IMR-90 (cell line): ENCODE measurements at regions not wholly inside any gene's neighbourhood (a gene's known extent, or its start where the extent isn't known, plus 50 kb on each side); places are given as distances from the start of the nearest gene placed in this dataset.

ENCODE experiments used
- ATAC-seq: fragments of 200-7000 bp; cut with Tn5 transposase; 2 replicates; pipeline ENCODE4 v1.9.1; 2020; ENCODE audit warnings: low read depth, mild to moderate bottlenecking, moderate library complexity
- BruUV-seq: library from RNA; stranded (reverse); fragments of 400-500 nt; replicated peaks from 2 replicates; lab custom pipeline; 2021; lab: Mats Ljungman, UMichigan
- CTCF ChIA-PET: fragments of 300-600 bp; formaldehyde crosslinking; extraction: SDS; loops from one replicate; lab custom pipeline; 2021; ENCODE audit warnings: antibody characterized with exemption; lab: Yijun Ruan, JAX
- POLR2A ChIA-PET: fragments of 300-600 bp; sonication (Branson Sonifier 250); formaldehyde crosslinking; loops from one replicate; lab custom pipeline; 2022; ENCODE audit warnings: antibody characterized with exemption; ENCODE audit not compliant: unreplicated experiment; lab: Charles Lee
- DNase-seq: peaks from one replicate; pipeline ENCODE4 v3.0.0; 2013
- H2AFZ ChIP-seq: replicated peaks from 2 replicates; pipeline ENCODE3; 2013; ENCODE audit warnings: low read length, mild to moderate bottlenecking; ENCODE audit not compliant: poor library complexity
- H2AK5ac ChIP-seq: 2 replicates; pipeline ENCODE4 v1.6.1; 2013; ENCODE audit warnings: low read depth, low read length, inconsistent platforms
- H2AK9ac ChIP-seq: replicated peaks from 2 replicates; pipeline ENCODE3; 2013; ENCODE audit warnings: mild to moderate bottlenecking, low read depth, low read length, moderate library complexity; ENCODE audit not compliant: poor library complexity
- H2BK120ac ChIP-seq: 2 replicates; pipeline ENCODE4 v1.6.1; 2013; ENCODE audit warnings: low read depth, low read length, inconsistent platforms
- H2BK15ac ChIP-seq: 3 replicates; pipeline ENCODE4 v1.6.1; 2013; ENCODE audit warnings: low read depth, low read length, inconsistent platforms
- H2BK20ac ChIP-seq: 2 replicates; pipeline ENCODE4 v1.6.1; 2013; ENCODE audit warnings: low read depth, mild to moderate bottlenecking, inconsistent platforms, low read length, moderate library complexity
- H2BK5ac ChIP-seq: 2 replicates; pipeline ENCODE4 v1.6.1; 2013; ENCODE audit warnings: mild to moderate bottlenecking, low read depth, low read length, inconsistent platforms; ENCODE audit not compliant: poor library complexity, severe bottlenecking
- H3K14ac ChIP-seq: replicated peaks from 2 replicates; pipeline ENCODE4 v1.6.1; 2013; ENCODE audit warnings: low read depth, low read length, inconsistent platforms
- H3K18ac ChIP-seq: 2 replicates; pipeline ENCODE4 v1.6.1; 2013; ENCODE audit warnings: low read depth, low read length, control low read depth
- H3K23ac ChIP-seq: 2 replicates; pipeline ENCODE4 v1.6.1; 2013; ENCODE audit warnings: low read depth, low read length, inconsistent platforms
- H3K27ac ChIP-seq: 2 replicates; pipeline ENCODE4 v1.5.1; 2013; ENCODE audit warnings: mild to moderate bottlenecking, control low read depth, low read length; ENCODE audit not compliant: insufficient read depth
- H3K27me3 ChIP-seq: 2 replicates; pipeline ENCODE4 v1.6.1; 2013; ENCODE audit warnings: low read length; ENCODE audit not compliant: control insufficient read depth, insufficient read depth
- H3K36me3 ChIP-seq: 2 replicates; pipeline ENCODE4 v1.6.1; 2013; ENCODE audit warnings: low read length, mixed read lengths; ENCODE audit not compliant: control insufficient read depth, insufficient read depth
- H3K4ac ChIP-seq: 2 replicates; pipeline ENCODE4 v1.6.1; 2013; ENCODE audit warnings: low read depth, low read length, inconsistent platforms
- H3K4me1 ChIP-seq: 2 replicates; pipeline ENCODE4 v1.6.1; 2013; ENCODE audit warnings: low read length, mixed read lengths; ENCODE audit not compliant: control insufficient read depth, insufficient read depth
- H3K4me2 ChIP-seq: 2 replicates; pipeline ENCODE4 v1.6.1; 2013; ENCODE audit warnings: low read depth, mild to moderate bottlenecking, control low read depth, low read length, moderate library complexity
- H3K4me3 ChIP-seq: 2 replicates; pipeline ENCODE4 v1.5.1; 2013; ENCODE audit warnings: low read depth, mild to moderate bottlenecking, control low read depth, low read length, moderate library complexity; ENCODE audit not compliant: insufficient read depth
- H3K56ac ChIP-seq: 2 replicates; pipeline ENCODE4 v1.6.1; 2013; ENCODE audit warnings: low read length, inconsistent platforms; ENCODE audit not compliant: insufficient read depth; ENCODE audit errors: extremely low read depth
- H3K79me1 ChIP-seq, 2 experiments: 2 replicates each; pipeline ENCODE4 v1.6.1; 2013; ENCODE audit warnings: low read length in 2 of 2, inconsistent platforms in 1 of 2, low read depth in 1 of 2
- H3K9ac ChIP-seq: 2 replicates; pipeline ENCODE4 v1.6.1; 2013; ENCODE audit warnings: low read depth, low read length, control low read depth
- H3K9me1 ChIP-seq: 2 replicates; pipeline ENCODE4 v1.6.1; 2013; ENCODE audit warnings: low read length, inconsistent platforms; ENCODE audit not compliant: insufficient read depth
- H3K9me3 ChIP-seq: 2 replicates; pipeline ENCODE4 v1.6.1; 2013; ENCODE audit warnings: low read length; ENCODE audit not compliant: control insufficient read depth, insufficient read depth
- H4K20me1 ChIP-seq: 2 replicates; pipeline ENCODE4 v1.6.1; 2013; ENCODE audit warnings: low read length, inconsistent platforms; ENCODE audit not compliant: insufficient read depth
- H4K5ac ChIP-seq: 2 replicates; pipeline ENCODE4 v1.6.1; 2013; ENCODE audit warnings: mild to moderate bottlenecking, low read depth, low read length, control low read depth
- H4K8ac ChIP-seq, 2 experiments: 2 replicates each; pipeline ENCODE4 v1.6.1; 2013; ENCODE audit warnings: low read depth in 2 of 2, low read length in 2 of 2, control low read depth in 1 of 2, inconsistent platforms in 1 of 2
- H4K91ac ChIP-seq: 2 replicates; pipeline ENCODE4 v1.6.1; 2013; ENCODE audit warnings: low read depth, low read length, inconsistent platforms; ENCODE audit not compliant: insufficient read depth
- BHLHE40 ChIP-seq: fragments of 150-350 bp; IDR thresholded peaks from 2 replicates; pipeline ENCODE4 v1.6.1; 2016; ENCODE audit warnings: mild to moderate bottlenecking, low read depth, low read length
- CHD1 ChIP-seq: IDR thresholded peaks from 2 replicates; pipeline ENCODE4 v1.6.1; 2012; ENCODE audit warnings: low read depth, low read length, improper control_type of control experiment
- FOS ChIP-seq: fragments of 150-350 bp; IDR thresholded peaks from 2 replicates; pipeline ENCODE4 v1.6.1; 2016; ENCODE audit warnings: low read depth, low read length
- POLR2A ChIP-seq: IDR thresholded peaks from 2 replicates; pipeline ENCODE4 v1.6.1; 2012; ENCODE audit warnings: mild to moderate bottlenecking, low read depth, low read length
- RAD21 ChIP-seq: IDR thresholded peaks from 2 replicates; pipeline ENCODE4 v1.6.1; 2012; ENCODE audit warnings: low read length, improper control_type of control experiment
- RCOR1 ChIP-seq: IDR thresholded peaks from 2 replicates; pipeline ENCODE4 v1.6.1; 2012; ENCODE audit warnings: mild to moderate bottlenecking, low read length, improper control_type of control experiment; ENCODE audit not compliant: insufficient replicate concordance
- RFX5 ChIP-seq: IDR thresholded peaks from 2 replicates; pipeline ENCODE4 v1.8.0; 2012; ENCODE audit warnings: low read depth, mild to moderate bottlenecking, low read length, moderate library complexity
- SMC3 ChIP-seq: fragments of 150-350 bp; IDR thresholded peaks from 2 replicates; pipeline ENCODE4 v1.6.1; 2016; ENCODE audit warnings: low read depth, mild to moderate bottlenecking, antibody characterized with exemption, low read length, moderate library complexity
- WGBS, 2 experiments: methylation state at CpG; one replicate each; pipeline versions ENCODE4 v1.1.5 to v1.1.7; 2013; ENCODE audit warnings: missing lambda C conversion rate in 2 of 2; ENCODE audit not compliant: insufficient read length in 1 of 2; ENCODE audit errors: extremely low coverage in 2 of 2; 5-methylcytosine and 5-hydroxymethylcytosine counted together
- dilution Hi-C: fragments of 300-500 bp; cut with HindIII; formaldehyde crosslinking; loops from one replicate; pipeline ENCODE4 v1.14.3; 2018; ENCODE audit warnings: low sequenced_read_pairs; ENCODE audit not compliant: unreplicated experiment
- in situ Hi-C: fragments of 300-500 bp; cut with MboI; formaldehyde crosslinking; loops from 3 replicates; pipeline ENCODE4 v1.14.3; 2019; ENCODE audit warnings: low sequenced_read_pairs, inconsistent platforms, mixed read lengths
- intact Hi-C: fragments of 100-400 bp; cut with micrococcal nuclease; formaldehyde crosslinking; loops from 2 replicates; pipeline ENCODE4 v1.10.0; 2022
- TF ChIP-seq, protein P1 (sequence below): fragments of 150-350 bp; IDR thresholded peaks from 2 replicates; pipeline ENCODE4 v1.6.1; 2016; ENCODE audit warnings: low read depth, mild to moderate bottlenecking, low read length, moderate library complexity, borderline replicate concordance

DNA sequence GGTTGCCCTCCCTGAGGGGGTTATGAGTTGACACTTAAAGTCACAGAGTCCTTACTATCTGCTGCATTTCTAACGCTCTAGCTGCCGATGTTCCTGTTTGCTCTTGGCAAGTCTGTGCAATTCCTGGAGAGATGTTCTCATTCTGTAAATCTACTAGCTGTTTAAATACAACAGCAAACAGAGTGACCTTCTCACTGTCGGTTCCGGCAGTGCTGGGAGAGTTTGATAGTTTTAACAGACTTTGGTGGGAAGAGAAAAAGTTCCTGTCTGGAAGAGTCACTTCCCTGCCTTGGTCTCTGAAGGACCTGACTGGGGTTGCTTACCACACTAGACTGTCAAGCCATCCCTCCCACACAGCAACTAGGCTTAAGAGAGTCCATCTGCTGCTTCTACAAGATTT, 63.3 kb upstream of the ELMO1 start:
- ATAC-seq, result no peak
- no peak overlapping the region for H3K4me2 ChIP-seq
- TF ChIP-seq SMC3, result no peak
- no peak for TF ChIP-seq CHD1
- TF ChIP-seq BHLHE40, result no peak
- TF ChIP-seq POLR2A, result no peak
- no peak for TF ChIP-seq RFX5
- no peak for TF ChIP-seq RCOR1
- TF ChIP-seq, protein P1, sequence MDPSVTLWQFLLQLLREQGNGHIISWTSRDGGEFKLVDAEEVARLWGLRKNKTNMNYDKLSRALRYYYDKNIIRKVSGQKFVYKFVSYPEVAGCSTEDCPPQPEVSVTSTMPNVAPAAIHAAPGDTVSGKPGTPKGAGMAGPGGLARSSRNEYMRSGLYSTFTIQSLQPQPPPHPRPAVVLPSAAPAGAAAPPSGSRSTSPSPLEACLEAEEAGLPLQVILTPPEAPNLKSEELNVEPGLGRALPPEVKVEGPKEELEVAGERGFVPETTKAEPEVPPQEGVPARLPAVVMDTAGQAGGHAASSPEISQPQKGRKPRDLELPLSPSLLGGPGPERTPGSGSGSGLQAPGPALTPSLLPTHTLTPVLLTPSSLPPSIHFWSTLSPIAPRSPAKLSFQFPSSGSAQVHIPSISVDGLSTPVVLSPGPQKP, result no peak
- no peak for TF ChIP-seq RAD21
- TF ChIP-seq FOS, result no peak
- no peaks in the 10 kb centered on the region for H4K20me1 ChIP-seq
- H4K91ac ChIP-seq, result no peak overlapping the region
- no peak overlapping the region for H3K4me3 ChIP-seq
- no peak overlapping the region for H3K56ac ChIP-seq
- peaks cover 7% of the 10 kb centered on the region for H3K9me3 ChIP-seq
- H2BK120ac ChIP-seq, result no peak overlapping the region
- no peak overlapping the region for H2BK20ac ChIP-seq
- H3K18ac ChIP-seq, result no peak overlapping the region
- ChIA-PET CTCF (no interaction called here), POLR2A (no interaction called here)
- no peaks in the 10 kb centered on the region for H3K9me1 ChIP-seq
- H3K4me1 ChIP-seq, result no peaks in the 10 kb centered on the region
- no CpG with 5 or more reads among the region's 4 CpGs for WGBS, 2 experiments
- no peak overlapping the region for H2AK9ac ChIP-seq
- no peak overlapping the region for H2AFZ ChIP-seq
- H2BK15ac ChIP-seq, result no peak overlapping the region
- dilution Hi-C loops (no loop called here), intact Hi-C loops (no loop called here), in situ Hi-C loops (no loop called here)
- H3K4ac ChIP-seq, result no peak overlapping the region
- DNase-seq, result no peak
- no peak overlapping the region for H2BK5ac ChIP-seq
- H4K8ac ChIP-seq, result no peak overlapping the region
- no peak overlapping the region for H3K23ac ChIP-seq
- no peaks in the 10 kb centered on the region for H3K79me1 ChIP-seq
- no peak overlapping the region for H2AK5ac ChIP-seq
- no peak overlapping the region for H3K14ac ChIP-seq
- no peaks in the 10 kb centered on the region for H3K27me3 ChIP-seq
- no peaks in the 10 kb centered on the region for H3K36me3 ChIP-seq
- H3K9ac ChIP-seq, result no peak overlapping the region
- H4K5ac ChIP-seq, result no peak overlapping the region
- BruUV-seq, result no TSS peak
- no peak overlapping the region for H3K27ac ChIP-seq
